C4-2B (cell line): ENCODE measurements at regions not wholly inside any gene's neighbourhood (a gene's known extent, or its start where the extent isn't known, plus 50 kb on each side); places are given as distances from the start of the nearest gene placed in this dataset.

Source experiments
- CTCF ChIP-seq: fragments of 450-650 bp; conservative IDR thresholded peaks from 2 replicates; pipeline ENCODE4 v1.5.1; 2017; ENCODE audit warnings: mild to moderate bottlenecking
- ZFX ChIP-seq: fragments of 450-650 bp; IDR thresholded peaks from 2 replicates; pipeline ENCODE4 v1.6.1; 2017

DNA sequence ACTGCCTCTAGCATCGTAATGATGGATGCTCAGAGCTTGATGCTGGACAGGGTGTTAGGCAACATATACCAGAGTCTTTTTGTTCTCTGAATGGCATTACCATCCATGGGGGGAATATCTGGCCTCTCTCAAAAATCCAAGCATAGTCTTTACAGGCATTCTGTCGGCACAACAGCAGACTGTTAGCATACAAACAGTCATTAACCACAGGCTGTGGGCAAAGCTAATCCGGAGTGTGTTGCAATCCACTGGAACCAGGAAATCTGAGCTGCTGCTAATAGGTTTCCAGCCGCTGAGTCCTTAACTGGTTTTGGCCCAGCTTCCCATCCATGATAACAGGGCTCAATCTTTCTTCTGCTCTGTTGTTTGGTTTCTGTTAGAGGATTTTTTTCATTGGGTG is 371.9 kb downstream of the HS3ST3B1 start:
- TF ChIP-seq CTCF (no peak), ZFX (no peak)
